Head of caudate nucleus (tissue), 42 donors: ENCODE measurements at regions not wholly inside any gene's neighbourhood (a gene's known extent, or its start where the extent isn't known, plus 50 kb on each side); places are given as distances from the start of the nearest gene placed in this dataset.

Experiments used
- DNase-seq, 42 donors: peaks; one replicate each; pipeline versions ENCODE4 v3.0.0 to v3.0.0-alpha.2; 2020 to 2021; ENCODE audit warnings: mixed read lengths in 7 of 42
- intact Hi-C: fragments of 100-400 bp; cut with DNase I; formaldehyde crosslinking; loops from one replicate; pipeline ENCODE4 v1.15.0; 2022

- intact Hi-C loops: no loop called here
- no peak for DNase-seq
Observed at GRCh38 chr22:19615867-19616581, 91.8 kb upstream of the CLDN5 start.

GRCh38 chr22:19619144-19620009, 94.9 kb upstream of the SEPTIN5 start:
- DNase-seq: no peak
- intact Hi-C loops: no loop called here

- intact Hi-C loops: no loop called here
- no peak for DNase-seq
Observed at GRCh38 chr22:19620742-19621371, 93.4 kb upstream of the SEPTIN5 start.

- no peak for DNase-seq
- intact Hi-C loops: no loop called here
Observed at GRCh38 chr22:19621373-19622060, 92.8 kb upstream of the SEPTIN5 start.

- intact Hi-C loops: no loop called here
- DNase-seq: peak in 1 of 42 donors; percentile 7
Observed at GRCh38 chr22:19622061-19622441, 92.3 kb upstream of the SEPTIN5 start.

GRCh38 chr22:19625331-19626041, 88.8 kb upstream of the SEPTIN5 start:
- intact Hi-C loops: no loop called here
- DNase-seq: no peak

- intact Hi-C loops: no loop called here
- no peak for DNase-seq
Observed at GRCh38 chr22:19626042-19626587, 88.2 kb upstream of the SEPTIN5 start.

GRCh38 chr22:19626666-19627065, 87.6 kb upstream of the SEPTIN5 start:
- intact Hi-C loops: no loop called here
- DNase-seq: peak in 3 of 42 donors; percentile 3 to 20 (median 10)

- DNase-seq: peak in 1 of 42 donors; percentile 2
- intact Hi-C loops: no loop called here
Observed at GRCh38 chr22:19628038-19628776, 86.1 kb upstream of the SEPTIN5 start.

GRCh38 chr22:19629331-19629719, 85.0 kb upstream of the SEPTIN5 start:
- peak in 34 of 42 donors; percentile 7 to 76 (median 32) for DNase-seq
- intact Hi-C loops: no loop called here

GRCh38 chr22:19629720-19630419, 84.4 kb upstream of the SEPTIN5 start:
- peak; percentile 70 to 91 (median 83) for DNase-seq
- intact Hi-C loops: loop anchor here (10.0 kb wide), 1 partner anchor 485 kb away; the partner anchor contains the start of gene ESS2

GRCh38 chr22:19630614-19631013, 83.7 kb upstream of the SEPTIN5 start:
- intact Hi-C loops: loop anchor here (10.0 kb wide), 1 partner anchor 486 kb away; the partner anchor contains the start of gene ESS2

GRCh38 chr22:19631899-19632667, 82.2 kb upstream of the SEPTIN5 start:
- intact Hi-C loops: loop anchor here (10.0 kb wide), 1 partner anchor 487 kb away; the partner anchor contains the start of gene ESS2
- DNase-seq: peak in 13 of 42 donors; percentile 11 to 66 (median 29)

More at GRCh38 chr22:19630614-19631013, 83.7 kb upstream of the SEPTIN5 start:
- peak in 3 of 42 donors; percentile 3 to 18 (median 4) for DNase-seq

GRCh38 chr22:19632668-19633148, 81.6 kb upstream of the SEPTIN5 start:
- DNase-seq: peak in 5 of 42 donors; percentile 16 to 37 (median 20)
- intact Hi-C loops: loop anchor here (10.0 kb wide), 1 partner anchor 488 kb away; the partner anchor contains the start of gene ESS2

GRCh38 chr22:19634226-19634975, 79.9 kb upstream of the SEPTIN5 start:
- peak in 5 of 42 donors; percentile 3 to 37 (median 17) for DNase-seq
- intact Hi-C loops: loop anchor here (10.0 kb wide), 1 partner anchor 490 kb away; the partner anchor contains the start of gene ESS2
